HG02678 (cell line): ENCODE measurements at regions not wholly inside any gene's neighbourhood (a gene's known extent, or its start where the extent isn't known, plus 50 kb on each side); places are given as distances from the start of the nearest gene placed in this dataset.

ENCODE experiments used
- ATAC-seq: cut with Tn5 transposase; IDR thresholded peaks from one replicate; pipeline ENCODE4 v1.9.1; 2021; ENCODE audit warnings: mild to moderate bottlenecking, moderate library complexity; ENCODE audit not compliant: unreplicated experiment

GRCh38 chr1:79848316-79848715, 841.8 kb upstream of the ADGRL4 start:
- no peak for ATAC-seq

GRCh38 chr1:79847700-79848099, 841.2 kb upstream of the ADGRL4 start:
- ATAC-seq, result no peak

DNA sequence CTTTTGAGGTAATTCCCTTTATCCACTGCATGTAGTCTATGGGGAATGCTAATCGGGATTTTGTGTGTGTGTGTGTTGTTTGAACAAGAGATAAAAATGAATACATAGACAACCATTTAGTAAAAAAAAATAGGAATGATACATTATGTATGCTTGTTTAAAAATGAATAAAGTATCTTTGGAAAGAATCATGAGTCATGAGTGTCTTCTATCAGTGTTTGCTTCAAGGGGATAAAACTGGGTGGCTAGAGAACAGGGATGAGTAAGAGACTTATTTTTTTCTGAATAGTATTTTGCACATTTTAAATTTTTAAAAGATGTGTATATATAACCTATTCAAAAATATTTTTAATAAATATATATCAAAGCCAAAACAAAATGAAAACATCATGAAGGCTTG, 839.4 kb upstream of the ADGRL4 start:
- ATAC-seq, result no peak

DNA sequence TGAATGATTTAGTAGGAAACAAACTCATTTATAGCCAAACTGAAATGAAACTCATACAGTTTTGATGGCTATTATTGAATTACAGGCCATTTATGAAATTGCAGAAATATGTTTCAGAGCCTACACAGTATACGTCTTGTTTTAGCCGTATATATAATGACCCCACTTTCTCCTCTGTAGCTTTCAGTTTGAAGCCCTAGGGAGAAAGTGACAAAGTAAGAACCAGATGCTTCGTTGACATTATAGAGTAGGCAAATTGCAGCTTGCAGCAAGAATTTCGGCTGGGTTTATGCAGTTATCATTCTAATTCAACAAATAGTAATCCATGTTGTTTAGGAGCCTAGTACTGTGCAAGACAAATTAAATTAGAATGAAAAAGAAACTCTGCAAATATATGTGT, 836.3 kb upstream of the ADGRL4 start:
- ATAC-seq, result no peak

- ATAC-seq, result no peak
Measured at GRCh38 chr1:79839882-79840281, 833.4 kb upstream of the ADGRL4 start.

DNA sequence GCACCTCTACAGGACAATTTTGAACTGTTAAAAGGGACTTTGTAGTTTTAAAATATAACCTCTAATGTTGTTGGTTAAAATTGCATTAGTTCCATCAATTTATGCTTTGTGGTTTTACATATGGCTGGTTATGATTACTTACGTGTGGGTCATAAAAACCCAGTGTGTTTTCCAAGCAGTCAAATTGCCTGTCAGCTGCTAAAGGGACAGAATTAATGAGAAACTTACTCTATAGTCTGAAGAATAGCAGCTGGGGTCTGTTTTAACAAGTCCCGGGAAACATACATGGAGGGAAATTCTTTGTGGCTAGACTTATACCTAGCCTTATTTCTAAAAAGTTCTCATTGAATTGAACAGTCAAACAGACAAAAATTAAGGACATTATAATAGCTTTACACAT, 820.9 kb upstream of the ADGRL4 start:
- ATAC-seq, result no peak

- no peak for ATAC-seq
Measured at GRCh38 chr1:79825551-79825950, 819.0 kb upstream of the ADGRL4 start.

DNA sequence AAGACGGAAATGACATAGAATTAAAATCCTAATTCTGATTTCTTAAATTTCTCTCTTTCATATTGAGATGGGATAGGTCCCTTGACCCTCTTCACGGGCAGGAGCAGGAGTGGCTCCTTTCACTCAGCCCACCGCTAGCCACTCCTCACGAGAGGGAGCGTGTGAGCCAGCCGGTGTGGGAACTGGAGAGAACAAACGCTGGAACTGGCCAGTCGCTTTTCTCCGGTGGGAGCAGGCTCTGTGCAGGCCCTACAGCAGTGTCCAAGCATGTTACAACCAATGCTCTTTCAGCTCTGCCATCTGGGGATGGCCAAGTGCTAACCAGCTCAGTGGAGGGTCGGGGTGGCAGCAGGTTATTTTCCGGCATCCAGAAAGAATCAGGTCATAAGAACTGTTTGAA, 815.5 kb upstream of the ADGRL4 start:
- ATAC-seq, result no peak

DNA sequence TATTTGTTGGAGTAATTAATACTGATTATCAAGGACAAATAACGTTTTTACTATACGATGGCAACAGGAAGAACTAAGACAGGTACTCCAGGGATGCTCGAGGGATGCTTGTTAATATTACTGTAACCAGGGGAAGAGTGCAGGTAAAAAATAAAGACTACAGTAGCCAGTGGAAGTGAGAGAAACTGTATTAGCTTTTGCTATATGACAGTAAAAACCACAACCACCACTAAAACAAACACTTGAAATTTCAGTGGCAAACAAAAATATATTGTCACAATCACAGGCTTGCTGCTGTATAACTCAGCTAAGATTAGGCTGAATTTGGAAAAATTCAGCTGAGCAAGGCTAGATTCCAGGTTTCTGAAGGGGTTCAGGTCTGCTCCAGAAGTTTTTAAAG, 812.6 kb upstream of the ADGRL4 start:
- no peak for ATAC-seq

GRCh38 chr1:79817031-79817560, 810.6 kb upstream of the ADGRL4 start:
- no peak for ATAC-seq

GRCh38 chr1:79815115-79815514, 808.6 kb upstream of the ADGRL4 start:
- no peak for ATAC-seq

DNA sequence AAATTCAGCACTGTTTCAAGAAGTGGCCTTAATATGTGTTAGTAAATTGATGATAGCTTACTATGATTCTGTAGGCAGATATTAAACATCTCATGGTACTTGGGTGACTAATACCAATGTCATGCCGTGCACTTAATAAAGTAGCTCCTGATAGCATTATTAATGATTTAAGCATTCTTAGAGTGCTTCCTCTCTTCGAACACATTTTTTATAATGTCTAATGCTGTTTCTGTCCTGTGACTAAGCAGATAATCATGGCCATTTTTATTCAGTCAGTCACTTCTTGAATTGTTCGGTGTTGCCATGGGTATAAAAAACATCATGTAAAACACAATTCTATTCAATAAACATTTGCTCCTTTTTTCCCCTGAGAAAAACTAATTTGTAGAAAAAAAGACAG, 804.6 kb upstream of the ADGRL4 start:
- no peak for ATAC-seq

GRCh38 chr1:79808816-79809475, 802.4 kb upstream of the ADGRL4 start:
- no peak for ATAC-seq

DNA sequence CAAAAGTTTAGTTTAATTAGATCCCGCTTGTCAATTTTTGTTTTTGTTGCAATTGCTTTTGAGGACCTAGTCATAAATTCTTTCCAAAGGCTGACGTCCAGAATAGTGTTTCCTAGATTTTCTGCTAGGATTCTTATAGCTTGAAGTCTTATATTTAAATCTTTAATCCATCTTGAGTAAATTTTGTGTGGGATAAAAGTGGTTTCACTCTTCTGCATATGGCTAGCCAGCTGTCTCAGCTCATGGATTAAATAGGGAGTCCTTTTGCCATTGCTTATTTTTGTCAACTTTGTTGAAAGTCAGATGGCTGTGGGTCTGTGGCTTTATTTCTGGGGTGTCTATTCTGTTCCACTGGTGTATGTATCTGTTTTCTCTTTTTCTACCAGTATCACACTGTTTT, 801.3 kb upstream of the ADGRL4 start:
- ATAC-seq, result no peak

DNA sequence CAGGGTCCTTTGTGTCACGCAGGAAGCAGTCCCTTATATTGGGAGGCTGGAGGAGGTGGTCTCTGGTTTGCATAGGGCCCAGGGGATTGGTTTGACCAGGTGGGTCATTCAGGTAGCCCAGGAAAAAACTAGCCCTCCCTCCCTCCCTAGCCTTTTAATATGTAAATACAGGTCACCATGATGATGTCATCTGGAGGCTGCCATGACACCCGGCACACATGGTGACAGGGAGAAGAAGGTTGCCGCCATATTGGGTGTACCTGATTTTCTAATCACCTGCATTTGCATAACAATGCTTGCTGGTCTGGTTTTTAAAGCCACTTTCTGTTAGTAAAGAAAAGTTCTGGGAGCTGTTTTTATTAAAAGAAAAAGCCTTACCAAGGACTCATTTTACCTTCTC, 791.0 kb upstream of the ADGRL4 start:
- no peak for ATAC-seq

DNA sequence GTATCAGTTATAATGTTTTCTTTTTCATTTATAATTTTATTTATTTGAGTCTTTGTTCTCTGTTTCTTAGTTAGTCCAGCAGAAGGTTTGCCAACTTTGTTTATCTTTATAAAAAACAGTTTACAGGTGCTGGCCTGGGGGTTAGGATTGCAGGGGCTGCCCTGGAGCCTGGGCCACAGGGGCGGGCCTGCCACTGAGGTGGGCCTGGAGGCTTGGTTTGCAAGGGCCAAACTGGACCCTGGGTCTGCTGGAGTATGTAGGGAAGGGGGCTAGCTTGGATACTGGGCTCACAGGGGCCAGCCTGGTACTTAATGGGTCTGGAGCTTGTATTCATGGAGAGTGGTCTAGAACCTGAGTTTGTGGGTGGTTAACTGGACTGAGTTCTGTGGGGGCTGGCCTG, 789.9 kb upstream of the ADGRL4 start:
- ATAC-seq, result no peak

GRCh38 chr1:79792219-79792930, 785.8 kb upstream of the ADGRL4 start:
- no peak for ATAC-seq

DNA sequence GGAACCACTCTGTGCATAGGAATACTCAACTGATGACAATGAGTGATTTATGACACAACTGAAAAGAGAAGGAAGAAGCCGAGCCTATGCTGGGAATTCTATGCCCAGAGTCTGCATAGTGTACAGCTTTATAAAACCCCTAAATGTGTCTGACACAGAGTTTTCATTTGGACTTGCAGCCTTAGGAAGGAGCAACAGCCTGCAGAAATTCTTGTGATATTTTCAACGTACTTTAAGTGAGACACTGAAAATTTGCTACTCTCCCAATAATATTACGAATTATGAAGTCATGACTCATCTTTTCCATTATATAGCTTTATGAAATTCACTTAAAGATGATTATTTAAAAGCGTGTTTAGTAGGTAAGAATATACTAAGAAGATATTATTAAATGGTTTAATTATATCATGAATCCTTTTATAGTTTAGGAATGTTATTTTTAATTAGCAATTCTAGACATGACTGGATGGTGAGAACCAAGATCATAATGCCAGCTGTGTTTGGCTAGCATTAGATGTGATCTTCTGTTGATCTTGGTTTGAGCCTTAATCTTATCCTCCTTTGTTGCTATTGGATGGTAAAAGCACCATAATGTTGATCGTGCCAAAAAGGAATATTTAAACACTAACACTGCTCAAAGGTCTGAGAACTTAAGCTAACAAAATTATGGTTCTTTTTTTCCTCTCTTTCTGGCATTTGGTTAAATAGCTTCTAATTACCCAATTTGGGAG, 785.1 kb upstream of the ADGRL4 start:
- no peak for ATAC-seq

GRCh38 chr1:79790950-79791349, 784.4 kb upstream of the ADGRL4 start:
- no peak for ATAC-seq

DNA sequence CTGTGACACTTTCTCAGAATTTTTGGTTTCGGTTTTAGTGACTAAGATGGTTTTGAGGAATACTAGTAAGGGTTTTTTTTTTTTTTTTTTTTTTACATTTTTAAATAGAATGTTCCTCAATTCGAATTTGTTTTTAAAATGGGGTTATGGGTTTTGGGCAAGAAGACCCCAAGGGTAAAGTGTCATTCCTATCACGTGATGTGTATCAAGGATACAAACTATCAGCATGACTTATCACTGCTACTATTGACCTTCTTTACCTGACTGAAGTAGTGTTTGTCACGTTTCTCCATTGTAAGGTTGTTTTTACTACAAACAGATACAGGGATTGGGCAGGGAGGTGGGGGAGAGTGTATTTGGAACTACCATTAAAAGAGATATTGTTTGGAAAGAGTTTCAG, 781.1 kb upstream of the ADGRL4 start:
- ATAC-seq, result no peak

DNA sequence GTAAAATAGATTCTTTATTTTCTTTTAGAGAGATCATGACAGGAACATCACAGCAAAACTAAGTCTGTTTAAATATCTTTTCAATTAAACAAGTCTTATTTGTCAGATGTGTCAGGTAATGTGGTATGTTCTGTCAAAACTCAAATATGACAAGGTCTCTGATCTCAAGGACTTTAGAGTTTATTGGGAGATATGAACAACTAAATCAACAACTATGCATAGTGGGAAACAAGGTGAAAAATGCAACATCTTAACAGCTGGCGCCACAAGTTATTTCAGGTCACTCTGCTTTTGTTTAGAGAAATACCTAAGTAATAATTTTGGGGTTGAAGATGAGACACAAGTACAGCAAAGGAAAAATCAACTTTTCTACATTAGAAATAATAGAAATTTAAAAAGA, 779.4 kb upstream of the ADGRL4 start:
- no peak for ATAC-seq

- no peak for ATAC-seq
Measured at GRCh38 chr1:79785561-79785960, 779.0 kb upstream of the ADGRL4 start.
